ENCODE measurements at regions not wholly inside any gene's neighbourhood (a gene's known extent, or its start where the extent isn't known, plus 50 kb on each side); places are given as distances from the start of the nearest gene placed in this dataset.
A peak's percentile ranks its signal among the peaks of the same experiment; 100 is the strongest.

- no peak for DNase-seq
Measured at GRCh38 chr14:28656704-28657255, 109.8 kb upstream of the FOXG1 start.

- DNase-seq = no peak
Measured at GRCh38 chr14:28661171-28661772, 105.3 kb upstream of the FOXG1 start.

GRCh38 chr14:28666961-28667360 is 99.6 kb upstream of the FOXG1 start:
- DNase-seq = no peak

- no peak for DNase-seq
Measured at GRCh38 chr14:28671425-28671824, 95.2 kb upstream of the FOXG1 start.

GRCh38 chr14:28673056-28673455 is 93.5 kb upstream of the FOXG1 start:
- no peak for DNase-seq

- DNase-seq = no peak
Measured at GRCh38 chr14:28676479-28676878, 90.1 kb upstream of the FOXG1 start.

- DNase-seq = no peak
Measured at GRCh38 chr14:28677381-28677780, 89.2 kb upstream of the FOXG1 start.

GRCh38 chr14:28678887-28679286 is 87.7 kb upstream of the FOXG1 start:
- DNase-seq = no peak

GRCh38 chr14:28681681-28682080 is 84.9 kb upstream of the FOXG1 start:
- DNase-seq = peak; percentile 29

GRCh38 chr14:28690029-28690692 is 76.4 kb upstream of the FOXG1 start:
- DNase-seq = no peak

GRCh38 chr14:28695109-28695508 is 71.5 kb upstream of the FOXG1 start:
- DNase-seq = no peak

- no peak for DNase-seq
Measured at GRCh38 chr14:28701733-28702132, 64.9 kb upstream of the FOXG1 start.

GRCh38 chr14:28703482-28703881 is 63.1 kb upstream of the FOXG1 start:
- DNase-seq = no peak

- no peak for DNase-seq
Measured at GRCh38 chr14:28704153-28704552, 62.4 kb upstream of the FOXG1 start.

- no peak for DNase-seq
Measured at GRCh38 chr14:28707814-28708213, 58.8 kb upstream of the FOXG1 start.

GRCh38 chr14:28709571-28710305 is 56.8 kb upstream of the FOXG1 start:
- DNase-seq = no peak

Measured in NCI-H82 (cell line).